NOMO-1 treated with DMSO at 0.1 percent for 48 hours (cell line): ENCODE measurements at regions not wholly inside any gene's neighbourhood (a gene's known extent, or its start where the extent isn't known, plus 50 kb on each side); places are given as distances from the start of the nearest gene placed in this dataset.

ENCODE experiments used
- DNase-seq: peaks from one replicate; lab custom pipeline; 2025; ENCODE audit not compliant: unreplicated experiment; lab: John Stamatoyannopoulos, UW

GRCh38 chr9:18208166-18209059 lies 265.5 kb upstream of the ADAMTSL1 start:
- DNase-seq: no peak

- no peak for DNase-seq
These were observed 258.3 kb upstream of the ADAMTSL1 start for GRCh38 chr9:18215626-18216025.

DNA sequence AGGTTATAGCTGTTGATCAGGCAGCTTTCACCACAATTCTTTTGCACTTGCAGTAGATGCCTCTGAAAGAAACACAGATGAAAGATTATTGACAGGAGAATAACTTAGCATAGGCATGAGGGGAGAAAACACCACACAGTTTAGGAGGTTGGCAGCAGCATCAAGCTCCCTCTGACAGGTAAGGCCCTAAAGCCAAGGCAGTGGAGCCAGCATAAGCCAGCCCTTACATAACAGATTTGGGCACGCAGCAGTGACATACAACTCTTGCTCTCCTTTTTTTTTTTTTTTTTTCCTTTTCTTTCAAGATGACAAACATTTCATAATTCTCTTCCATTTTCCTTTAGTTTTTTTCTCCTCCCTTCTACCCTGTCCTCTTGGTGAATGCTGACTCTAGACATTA lies 257.6 kb upstream of the ADAMTSL1 start:
- DNase-seq: no peak

DNA sequence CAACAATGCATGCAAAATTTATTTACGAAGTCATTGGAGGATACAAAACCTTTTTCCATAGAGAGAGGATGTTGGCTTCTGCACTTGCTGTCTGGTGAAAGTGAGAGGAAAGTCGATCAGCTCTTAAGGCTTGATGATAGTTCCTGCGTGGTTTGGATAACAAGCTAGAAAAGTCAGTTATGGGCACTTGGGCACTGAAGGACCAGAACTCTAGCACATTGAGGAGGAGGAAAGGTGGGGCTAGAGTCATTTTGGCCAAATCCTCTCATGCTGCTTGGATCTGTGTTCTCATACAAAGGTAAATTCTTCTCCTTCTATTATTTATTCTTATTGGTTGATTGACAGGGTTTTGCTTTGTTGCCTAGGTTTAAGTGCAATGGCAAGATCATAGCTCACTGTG lies 245.9 kb upstream of the ADAMTSL1 start:
- DNase-seq: no peak

DNA sequence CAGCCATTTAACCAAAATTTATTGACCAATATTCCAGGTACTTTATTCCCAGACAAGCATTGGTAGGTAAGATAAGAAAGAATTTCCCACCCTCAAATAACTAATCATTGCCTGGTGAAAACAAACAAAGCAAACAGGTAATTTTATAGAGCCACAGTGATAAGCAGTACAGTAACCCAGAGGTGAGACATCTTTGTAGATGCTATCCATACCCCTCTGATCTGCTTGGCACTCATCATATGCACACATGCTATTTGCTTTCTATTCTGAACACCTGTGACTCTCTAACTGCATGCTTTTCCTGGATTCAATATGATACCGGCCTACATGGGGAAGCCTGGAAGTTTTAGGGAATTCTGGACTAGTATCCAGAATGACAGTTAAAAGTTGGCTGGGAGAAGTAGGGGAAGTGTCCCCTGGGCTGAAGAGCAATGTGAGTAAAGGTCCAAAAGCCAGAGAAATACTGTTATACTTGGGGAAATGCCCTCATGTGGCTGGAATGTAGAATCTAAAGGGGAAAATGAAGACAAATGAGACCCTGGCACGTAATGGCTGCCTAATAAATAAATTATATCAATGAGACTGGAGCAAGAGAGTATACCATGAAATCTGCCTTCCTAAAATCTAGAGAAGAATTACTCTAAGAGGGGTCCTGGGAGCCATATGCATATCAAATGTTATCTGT lies 243.8 kb upstream of the ADAMTSL1 start:
- no peak for DNase-seq

DNA sequence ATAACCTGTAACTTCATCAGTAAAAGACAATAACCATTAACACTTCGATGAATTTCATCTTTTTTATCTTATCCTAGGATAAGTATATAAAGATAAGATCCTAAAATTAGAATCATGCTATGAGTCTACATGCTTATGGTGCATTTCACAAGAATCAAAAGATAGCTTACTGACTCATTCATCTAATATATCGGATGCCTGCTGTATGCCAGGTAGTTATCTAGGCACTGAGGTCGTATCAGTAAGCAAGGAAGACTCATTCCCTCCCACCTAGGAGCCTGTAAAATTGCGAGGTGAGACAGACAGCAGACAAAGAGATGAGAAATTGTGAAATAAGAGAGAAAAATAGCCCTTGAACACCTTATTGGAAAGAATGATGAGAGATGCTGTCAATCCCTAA lies 240.6 kb upstream of the ADAMTSL1 start:
- no peak for DNase-seq

GRCh38 chr9:18233776-18234445 lies 240.0 kb upstream of the ADAMTSL1 start:
- DNase-seq: no peak

DNA sequence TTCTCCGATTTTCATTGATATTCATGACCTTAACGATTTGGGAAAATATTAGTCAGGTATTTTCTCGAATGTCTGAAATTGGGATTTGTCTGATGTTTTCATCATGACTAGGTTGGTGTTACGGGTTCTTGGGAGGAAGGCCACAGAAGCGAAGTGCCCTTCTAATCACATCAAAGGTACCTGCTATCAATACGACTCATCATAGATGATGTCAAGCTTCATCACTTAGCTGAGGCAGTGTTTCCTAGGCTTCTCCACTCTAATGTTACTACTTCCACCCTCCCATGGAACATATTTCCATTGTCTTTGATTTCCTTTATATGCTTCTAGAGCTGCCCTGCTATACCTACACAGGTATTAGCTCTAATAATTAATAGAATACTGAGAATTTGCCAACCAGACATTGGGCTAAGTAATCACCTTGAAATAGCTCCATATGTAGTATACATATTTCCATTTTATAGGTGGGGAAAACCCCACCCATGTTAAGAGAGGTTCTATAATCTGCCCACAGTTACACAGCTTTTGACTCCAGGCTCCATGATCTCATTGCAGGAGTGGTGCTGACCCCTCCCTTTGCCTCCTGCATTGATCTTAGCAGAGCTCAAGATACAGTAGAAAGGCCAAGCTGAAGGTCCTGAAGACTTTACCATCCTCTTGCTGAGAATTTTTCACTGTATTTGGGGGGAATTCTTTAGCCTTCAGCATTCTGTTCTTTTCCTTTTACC lies 238.6 kb upstream of the ADAMTSL1 start:
- no peak for DNase-seq

GRCh38 chr9:18236336-18236735 lies 237.6 kb upstream of the ADAMTSL1 start:
- no peak for DNase-seq

- DNase-seq: no peak
These were observed 236.2 kb upstream of the ADAMTSL1 start for GRCh38 chr9:18237776-18238175.

DNA sequence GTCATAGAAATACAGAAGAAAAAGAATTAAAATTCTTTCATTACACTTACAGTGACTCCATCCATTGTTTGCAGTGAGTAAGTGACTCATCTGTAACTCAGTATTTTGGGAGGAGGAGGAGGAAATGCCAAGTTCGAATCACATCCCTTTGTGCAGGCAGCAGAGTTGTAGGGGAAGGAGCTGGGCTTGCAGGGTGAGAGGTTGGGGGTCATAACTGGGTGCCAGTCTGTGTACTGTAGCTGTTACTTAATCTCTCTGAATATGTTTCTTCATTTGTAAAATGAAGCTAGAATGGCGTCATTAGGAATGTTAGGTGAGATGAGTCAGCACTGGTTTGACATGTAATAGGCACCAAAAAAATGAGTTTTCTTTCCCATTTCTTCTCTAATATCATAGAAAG lies 235.7 kb upstream of the ADAMTSL1 start:
- DNase-seq: no peak

DNA sequence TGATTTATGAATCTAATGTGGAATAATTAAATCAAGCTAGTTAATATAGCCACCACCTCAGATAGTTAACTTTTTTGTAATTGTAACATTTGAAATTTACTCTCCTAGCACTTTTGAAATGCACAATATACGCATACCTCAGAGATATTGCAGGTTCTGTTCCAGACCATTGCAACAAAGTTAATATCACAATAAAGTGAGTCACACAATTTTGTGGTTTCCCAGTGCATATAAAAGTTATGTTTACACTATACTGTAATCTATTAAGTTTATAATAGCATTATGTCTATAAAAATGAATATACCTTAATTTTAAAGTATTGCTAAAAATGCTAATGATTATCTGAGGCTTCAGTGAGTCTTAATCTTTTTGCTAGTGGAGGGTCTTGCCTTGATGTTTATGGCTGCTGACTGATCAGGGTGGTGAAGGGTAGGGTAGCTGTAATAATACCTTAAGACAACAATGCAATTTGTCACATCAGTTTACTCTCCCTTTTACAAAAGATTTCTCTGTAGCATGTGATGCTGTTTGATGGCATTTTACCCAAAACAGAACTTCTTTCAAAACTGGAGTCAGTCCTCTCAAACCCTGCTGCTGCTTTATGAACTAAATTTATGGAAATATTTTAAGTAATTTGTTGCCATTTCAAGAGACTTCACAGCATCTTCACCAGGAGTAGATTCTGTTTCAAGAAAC lies 235.1 kb upstream of the ADAMTSL1 start:
- DNase-seq: no peak

- DNase-seq: no peak
These were observed 233.7 kb upstream of the ADAMTSL1 start for GRCh38 chr9:18240213-18240612.

GRCh38 chr9:18245911-18246310 lies 228.0 kb upstream of the ADAMTSL1 start:
- DNase-seq: no peak

DNA sequence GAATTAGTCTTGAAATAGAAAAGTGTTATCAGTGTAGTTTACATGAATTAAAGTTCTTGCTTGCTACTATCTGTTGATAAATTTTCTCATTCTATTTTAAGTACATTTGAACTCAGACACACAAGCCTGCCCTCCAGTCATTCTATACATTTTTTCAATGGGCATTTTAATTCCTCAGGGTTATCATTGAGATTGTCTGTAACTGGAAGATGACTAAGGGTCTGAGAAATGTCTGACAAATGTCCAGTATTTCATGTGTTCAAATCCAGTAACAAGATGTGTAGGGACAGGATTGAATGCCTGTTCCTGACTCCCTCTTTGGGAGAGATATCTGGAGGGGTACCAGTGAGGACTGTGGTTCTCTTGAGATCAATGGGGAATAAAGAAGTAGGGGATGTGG lies 223.9 kb upstream of the ADAMTSL1 start:
- no peak for DNase-seq

DNA sequence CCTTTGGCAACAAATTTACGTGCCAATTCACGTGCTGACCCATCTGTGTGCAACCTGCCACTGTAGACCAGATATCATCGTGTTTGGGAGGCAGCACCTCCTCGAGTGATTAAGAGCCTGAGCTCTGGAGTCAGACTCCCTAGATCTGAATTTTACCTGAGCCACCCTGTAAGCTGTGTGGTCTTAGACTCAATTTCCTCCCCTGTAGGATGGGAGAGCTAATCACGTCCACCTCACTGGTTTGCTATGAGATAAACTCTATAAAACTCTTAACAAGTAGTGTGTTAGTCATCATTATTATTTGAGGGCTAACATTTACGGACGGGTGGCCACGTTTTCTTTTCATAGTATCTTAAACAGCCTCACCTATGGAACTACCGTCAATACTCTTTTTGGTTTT lies 220.0 kb upstream of the ADAMTSL1 start:
- no peak for DNase-seq

DNA sequence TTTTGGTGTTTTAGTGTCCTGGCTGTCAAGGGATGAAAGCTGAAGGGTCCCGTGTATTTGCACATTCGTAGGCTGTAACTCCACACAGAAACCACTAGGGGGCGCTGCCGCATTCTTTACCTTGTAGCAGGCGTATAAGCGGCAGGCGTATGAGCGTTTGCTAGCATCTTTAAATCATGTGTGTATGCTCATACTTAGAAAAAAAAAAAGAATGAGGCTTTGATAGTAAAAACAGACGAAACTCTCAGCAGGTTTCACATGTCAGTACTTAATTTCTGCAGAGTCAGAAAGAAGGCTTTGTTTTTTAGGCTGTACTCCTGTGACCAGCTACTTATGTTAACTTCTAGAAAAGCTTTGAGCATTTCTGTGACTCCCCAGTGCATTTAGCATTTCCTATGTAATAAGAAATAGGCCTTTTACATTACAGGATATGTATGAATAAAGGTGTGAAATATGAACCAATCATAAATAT lies 218.8 kb upstream of the ADAMTSL1 start:
- peak; percentile 18 for DNase-seq

DNA sequence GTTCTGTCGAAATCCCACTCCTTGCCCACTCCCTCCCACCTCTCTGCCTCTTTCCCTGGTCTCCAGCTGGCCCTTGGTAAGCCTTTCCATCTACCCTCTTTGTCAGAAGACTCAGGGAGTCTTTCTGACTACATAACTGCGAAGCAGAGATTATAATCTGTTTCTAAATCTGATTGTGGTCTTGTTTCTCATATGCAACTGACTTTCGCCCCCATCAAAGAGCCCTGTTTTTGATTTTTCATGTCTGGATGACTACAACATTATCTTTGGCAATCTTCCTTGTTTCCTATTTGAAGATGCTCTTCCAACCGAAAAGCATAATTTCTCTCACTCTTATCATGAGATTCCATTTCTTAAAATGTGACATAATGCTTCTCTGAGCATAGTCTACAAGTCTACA lies 218.2 kb upstream of the ADAMTSL1 start:
- no peak for DNase-seq

GRCh38 chr9:18256568-18256967 lies 217.4 kb upstream of the ADAMTSL1 start:
- no peak for DNase-seq

- DNase-seq: no peak
These were observed 213.4 kb upstream of the ADAMTSL1 start for GRCh38 chr9:18260521-18260920.

GRCh38 chr9:18261181-18261580 lies 212.8 kb upstream of the ADAMTSL1 start:
- DNase-seq: no peak
